ENCODE measurements at regions not wholly inside any gene's neighbourhood (a gene's known extent, or its start where the extent isn't known, plus 50 kb on each side); places are given as distances from the start of the nearest gene placed in this dataset.

DNA sequence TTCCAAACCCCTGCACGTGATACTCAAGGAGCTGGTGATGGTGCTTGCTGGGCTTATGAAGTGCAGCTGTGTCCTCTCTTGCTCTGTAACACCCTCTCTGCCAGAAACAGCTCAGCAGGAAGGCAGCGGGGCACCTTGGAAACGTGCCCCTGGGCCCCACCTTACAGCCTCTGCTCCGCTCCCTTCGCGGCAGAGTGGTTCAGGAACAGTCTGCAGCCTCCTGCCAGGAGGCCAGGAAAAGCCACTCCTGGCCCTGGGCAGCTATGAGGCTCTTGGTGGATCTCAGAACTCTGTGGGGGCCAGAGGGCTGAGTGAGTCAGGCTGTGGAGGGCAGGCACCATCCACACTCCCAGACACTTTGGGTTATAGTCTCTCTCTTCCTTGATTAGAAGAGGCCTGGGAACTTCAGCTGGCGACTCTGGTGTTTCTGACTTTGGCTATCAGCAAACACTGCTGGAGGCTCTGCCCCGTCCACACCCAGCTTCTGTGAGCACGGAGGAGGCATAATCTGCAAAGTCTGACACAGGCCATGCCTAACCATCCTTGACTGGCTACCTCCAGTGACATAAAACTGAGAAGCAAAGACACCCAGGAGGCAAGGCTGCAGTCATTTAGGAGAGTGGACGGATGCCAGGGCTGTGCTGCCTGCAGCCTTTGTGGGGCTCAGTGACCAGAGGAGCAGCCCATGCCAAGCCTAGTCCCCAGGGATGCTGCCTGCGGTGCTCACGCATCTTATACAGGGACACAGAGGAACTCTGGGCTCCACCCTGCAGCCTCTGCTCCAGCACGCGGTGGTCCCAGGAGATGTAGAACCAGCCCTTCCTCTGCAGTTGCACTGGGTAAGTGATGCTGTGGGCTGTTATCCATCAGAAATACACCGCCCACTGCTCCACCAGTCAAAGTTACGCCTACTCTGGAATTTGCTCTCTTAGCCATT lies 65.3 kb downstream of the METRNL start:
- CTCF ChIA-PET, result no interaction called here
- no peak for DNase-seq
- Histone ChIP-seq H3K4me1 (replicated peaks; ENCODE audit: insufficient read depth) (no peaks in the 10 kb centered on the region), H3K9me2 (ENCODE audit: insufficient read depth) (no peaks in the 10 kb centered on the region), H3K79me2 (ENCODE audit: low read depth) (no peaks in the 10 kb centered on the region), H3F3A (ENCODE audit: insufficient read depth, low read depth) (no peaks in the 10 kb centered on the region), H2AFZ (no peak overlapping the region), H4K20me1 (ENCODE audit: insufficient read depth) (no peaks in the 10 kb centered on the region), H3K9me3 (ENCODE audit: insufficient read depth, low read depth) (0 out of 2 replicates have a peak, but pooled peaks cover 4% of the 10 kb centered on the region), H3K27ac (no peak overlapping the region), H3K27me3 (ENCODE audit: insufficient read depth, low read depth) (no peaks in the 10 kb centered on the region), H3K4me2 (no peak overlapping the region), H3K36me3 (ENCODE audit: low read depth) (no peaks in the 10 kb centered on the region), H3K4me3 (no peak overlapping the region)
- intact Hi-C loops (cut with micrococcal nuclease; ENCODE audit: unreplicated experiment), result no loop called here
- BruUV-seq (replicated peaks), result no TSS peak
- POLR2A ChIA-PET (ENCODE audit: unreplicated experiment), result no interaction called here
- no peak for TF ChIP-seq CTCF (conservative IDR thresholded peaks at IDR 0.05)
- TF ChIP-seq EZH2 (IDR thresholded peaks at IDR 0.05; ENCODE audit: low read depth), result no peak

DNA sequence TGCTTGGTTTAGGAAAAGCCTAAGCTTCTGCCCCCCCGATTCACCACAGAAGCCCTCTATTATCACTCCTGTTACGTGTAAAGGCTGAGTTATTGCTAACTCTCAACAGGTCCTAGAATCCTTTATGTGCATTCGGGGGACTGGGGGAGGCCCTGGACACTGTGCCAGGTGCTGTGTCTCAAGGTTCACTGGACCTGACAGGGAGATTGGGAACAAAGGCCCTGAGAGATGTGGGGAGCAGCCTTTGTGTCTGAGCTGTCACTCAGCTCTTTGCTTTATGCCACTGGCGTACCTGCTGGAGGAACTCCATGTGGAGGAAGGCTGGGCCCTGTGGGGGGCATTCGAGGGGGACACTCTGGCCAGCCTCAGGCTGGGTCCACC lies 65.9 kb downstream of the METRNL start:
- Histone ChIP-seq H2AFZ (no peak overlapping the region), H3K4me3 (no peak overlapping the region), H3K27me3 (ENCODE audit: insufficient read depth, low read depth) (no peaks in the 10 kb centered on the region), H3K27ac (no peak overlapping the region), H3K36me3 (ENCODE audit: low read depth) (no peaks in the 10 kb centered on the region), H3F3A (ENCODE audit: insufficient read depth, low read depth) (no peaks in the 10 kb centered on the region), H3K4me1 (replicated peaks; ENCODE audit: insufficient read depth) (no peaks in the 10 kb centered on the region), H3K79me2 (ENCODE audit: low read depth) (no peaks in the 10 kb centered on the region), H3K4me2 (no peak overlapping the region), H3K9me2 (ENCODE audit: insufficient read depth) (no peaks in the 10 kb centered on the region), H3K9me3 (ENCODE audit: insufficient read depth, low read depth) (0 out of 2 replicates have a peak, but pooled peaks cover 4% of the 10 kb centered on the region), H4K20me1 (ENCODE audit: insufficient read depth) (no peaks in the 10 kb centered on the region)
- no peak for TF ChIP-seq CTCF (conservative IDR thresholded peaks at IDR 0.05)
- intact Hi-C loops (cut with micrococcal nuclease; ENCODE audit: unreplicated experiment), result no loop called here
- POLR2A ChIA-PET (ENCODE audit: unreplicated experiment), result no interaction called here
- no TSS peak for BruUV-seq (replicated peaks)
- DNase-seq, result no peak
- CTCF ChIA-PET, result no interaction called here

DNA sequence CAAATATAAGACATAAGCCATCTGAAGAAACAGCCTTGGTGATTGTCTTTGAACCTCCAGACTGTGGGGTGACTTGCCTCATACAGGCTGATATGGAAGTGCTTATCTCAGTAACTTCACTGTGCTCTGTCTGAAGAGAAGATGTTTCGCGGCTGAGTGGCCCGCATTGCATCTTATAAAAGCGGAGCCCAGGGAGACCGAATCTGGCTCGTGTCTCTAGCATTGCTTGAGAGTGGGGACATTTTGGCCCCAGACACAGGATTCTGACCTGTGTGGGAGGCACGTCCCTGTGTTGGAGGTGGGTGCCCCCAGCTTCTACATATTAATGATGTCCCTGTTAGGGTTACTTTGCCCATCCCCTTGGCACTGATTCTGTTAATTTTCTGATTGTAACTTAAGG lies 66.4 kb downstream of the METRNL start:
- Histone ChIP-seq H3K36me3 (ENCODE audit: low read depth) (no peaks in the 10 kb centered on the region), H3K79me2 (ENCODE audit: low read depth) (no peaks in the 10 kb centered on the region), H3K4me1 (replicated peaks; ENCODE audit: insufficient read depth) (no peaks in the 10 kb centered on the region), H4K20me1 (ENCODE audit: insufficient read depth) (no peaks in the 10 kb centered on the region), H3K9me3 (ENCODE audit: insufficient read depth, low read depth) (0 out of 2 replicates have a peak, but pooled peaks cover 4% of the 10 kb centered on the region), H3K4me3 (no peak overlapping the region), H2AFZ (no peak overlapping the region), H3K27me3 (ENCODE audit: insufficient read depth, low read depth) (no peaks in the 10 kb centered on the region), H3K9me2 (ENCODE audit: insufficient read depth) (no peaks in the 10 kb centered on the region), H3K4me2 (no peak overlapping the region), H3K27ac (no peak overlapping the region), H3F3A (ENCODE audit: insufficient read depth, low read depth) (no peaks in the 10 kb centered on the region)
- POLR2A ChIA-PET (ENCODE audit: unreplicated experiment), result no interaction called here
- DNase-seq, result no peak
- CTCF ChIA-PET, result no interaction called here
- no peak for TF ChIP-seq EZH2 (IDR thresholded peaks at IDR 0.05; ENCODE audit: low read depth)
- intact Hi-C loops (cut with micrococcal nuclease; ENCODE audit: unreplicated experiment), result no loop called here
- BruUV-seq (replicated peaks), result no TSS peak

Measured in PC-9 (cell line).